Stimulated activated CD8-positive, alpha-beta memory T cell treated with anti-CD3 and anti-CD28 coated beads, Interleukin-7, amount 100 ng/mL, for 48 hours (primary cell): ENCODE measurements at regions not wholly inside any gene's neighbourhood (a gene's known extent, or its start where the extent isn't known, plus 50 kb on each side); places are given as distances from the start of the nearest gene placed in this dataset.

Source experiments
- DNase-seq, 2 donors: peaks; one replicate each; pipeline ENCODE4 v3.0.0-alpha.2; 2020; ENCODE audit warnings: low read depth in 1 of 2; ENCODE audit errors: extremely low read depth in 1 of 2

DNA sequence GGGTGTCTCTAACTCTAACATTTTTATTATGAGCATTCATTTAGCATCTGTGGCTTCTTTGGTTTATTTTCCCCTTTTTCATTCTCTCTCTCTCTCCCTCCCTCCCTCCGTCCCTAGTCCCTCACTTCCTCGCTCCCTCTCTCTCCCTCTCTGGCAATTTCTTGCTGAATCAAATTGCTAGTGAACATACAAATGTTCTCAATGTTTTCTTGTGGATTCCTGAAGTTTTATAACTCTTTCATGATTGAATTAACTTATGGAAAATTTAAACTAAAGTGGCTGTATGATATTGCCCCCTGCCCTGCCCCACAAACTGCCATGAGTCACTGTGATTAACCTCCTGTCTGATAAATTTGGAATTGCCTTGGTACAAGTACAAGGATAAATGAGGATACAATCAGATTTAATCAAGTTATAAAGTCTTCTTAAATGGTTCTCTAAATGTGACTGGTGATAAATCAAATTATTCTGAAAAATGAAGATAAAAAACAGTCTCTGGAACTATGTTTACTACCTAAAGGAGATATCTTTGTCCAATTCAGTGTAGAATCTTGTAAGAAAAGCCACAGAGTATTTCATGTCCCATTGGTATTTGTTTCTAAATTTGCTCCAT lies 143.0 kb upstream of the PDGFD start:
- no peak for DNase-seq

GRCh38 chr11:104301776-104302175 lies 137.8 kb upstream of the PDGFD start:
- no peak for DNase-seq

DNA sequence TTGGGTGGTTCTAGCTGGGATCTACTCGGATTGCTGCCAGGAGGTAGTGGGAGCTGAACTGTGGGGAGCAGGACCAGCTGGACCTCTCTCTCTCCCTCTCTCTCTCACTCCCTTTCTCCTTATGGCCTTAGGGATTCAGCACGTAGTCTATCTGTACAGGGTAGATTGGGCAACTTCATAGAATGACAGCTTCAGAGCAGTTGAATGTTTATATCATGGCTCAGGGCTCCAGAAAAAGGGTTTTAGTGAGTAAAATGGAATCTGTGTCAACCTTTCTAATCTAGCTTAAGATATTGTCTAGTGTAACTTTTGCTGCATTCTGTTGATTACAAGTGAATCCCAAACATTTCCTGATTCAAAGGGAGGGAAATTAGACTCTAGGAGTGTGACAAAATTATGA lies 127.7 kb upstream of the PDGFD start:
- no peak for DNase-seq

DNA sequence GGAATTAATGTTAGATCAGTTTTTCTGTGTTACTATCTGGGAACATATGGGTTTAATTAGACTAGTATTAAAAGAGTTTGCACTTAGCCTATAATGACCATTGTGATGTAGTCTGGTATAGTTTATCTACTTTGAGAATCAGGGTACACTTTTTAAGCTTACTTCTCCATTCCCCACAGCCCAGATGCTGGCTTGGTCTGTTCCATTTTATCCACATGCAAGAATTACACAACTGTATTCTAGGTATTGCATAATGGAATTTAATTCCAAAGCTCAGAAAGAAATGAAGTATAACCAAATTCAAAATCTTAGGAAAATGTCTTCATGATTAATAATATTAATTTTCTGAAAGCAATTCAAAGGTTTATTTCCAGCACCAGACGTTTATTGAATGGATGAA lies 122.2 kb upstream of the PDGFD start:
- DNase-seq: no peak

GRCh38 chr11:104279587-104279986 lies 115.6 kb upstream of the PDGFD start:
- no peak for DNase-seq

DNA sequence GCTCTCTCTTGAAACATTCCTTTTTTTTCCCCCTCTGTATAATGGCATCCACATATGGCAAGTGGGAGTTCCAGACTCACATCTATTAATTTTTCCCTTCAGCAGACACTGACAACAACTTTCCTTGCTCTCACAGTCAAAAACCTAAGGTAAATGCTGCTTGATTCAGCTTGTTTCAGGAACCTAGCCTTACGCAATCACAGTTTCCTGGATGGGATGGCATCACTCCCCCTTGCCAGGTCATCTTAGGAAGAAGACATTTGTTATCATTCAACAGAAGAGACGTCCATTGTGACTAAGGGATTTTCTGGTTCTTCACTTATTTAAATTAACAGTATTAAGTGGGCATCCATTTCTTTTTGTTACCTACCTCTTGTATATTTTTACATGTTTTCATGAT lies 112.0 kb upstream of the PDGFD start:
- DNase-seq: no peak

GRCh38 chr11:104260456-104260855 lies 96.5 kb upstream of the PDGFD start:
- no peak for DNase-seq

DNA sequence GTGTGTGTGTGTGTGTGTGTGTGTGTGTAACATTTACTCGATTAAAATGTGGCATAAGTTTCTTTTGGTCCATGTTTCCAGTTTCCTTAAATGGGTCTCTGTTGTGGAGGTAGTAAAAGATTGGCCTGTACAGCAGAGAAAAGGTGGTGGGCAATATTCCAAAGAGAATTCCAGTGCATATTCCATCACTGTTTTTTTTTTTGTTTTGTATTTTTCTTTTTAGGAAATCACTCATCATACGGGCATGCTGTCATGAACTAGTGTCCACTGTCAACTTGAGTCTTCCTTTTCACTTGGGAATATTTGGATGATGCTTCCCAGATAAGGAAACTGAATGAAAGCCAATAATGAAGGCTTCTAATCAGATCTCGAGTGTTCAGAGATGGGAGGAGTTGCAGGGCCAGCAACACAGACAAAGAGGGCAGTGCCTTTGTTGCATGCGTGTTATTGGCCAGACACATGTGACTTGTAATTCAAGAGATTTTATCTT lies 95.2 kb upstream of the PDGFD start:
- no peak for DNase-seq

DNA sequence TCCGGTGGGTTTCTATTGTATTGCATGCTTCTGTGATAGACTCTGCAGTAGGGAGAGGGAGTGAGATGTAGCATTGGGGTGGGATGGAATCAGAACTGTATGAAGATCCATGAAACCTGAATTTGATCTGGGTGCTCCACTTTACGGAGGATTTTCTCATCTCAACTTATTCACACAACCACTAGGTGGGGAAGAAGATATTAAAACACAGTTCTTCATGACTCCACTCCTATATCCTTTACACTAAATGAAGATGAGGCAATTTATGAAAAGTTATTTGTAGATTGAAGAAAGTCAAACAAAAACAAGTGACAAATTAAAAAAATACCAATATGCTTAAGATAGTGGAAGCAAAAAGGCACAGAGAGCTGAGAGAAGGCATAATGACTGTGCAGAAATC lies 92.6 kb upstream of the PDGFD start:
- no peak for DNase-seq

DNA sequence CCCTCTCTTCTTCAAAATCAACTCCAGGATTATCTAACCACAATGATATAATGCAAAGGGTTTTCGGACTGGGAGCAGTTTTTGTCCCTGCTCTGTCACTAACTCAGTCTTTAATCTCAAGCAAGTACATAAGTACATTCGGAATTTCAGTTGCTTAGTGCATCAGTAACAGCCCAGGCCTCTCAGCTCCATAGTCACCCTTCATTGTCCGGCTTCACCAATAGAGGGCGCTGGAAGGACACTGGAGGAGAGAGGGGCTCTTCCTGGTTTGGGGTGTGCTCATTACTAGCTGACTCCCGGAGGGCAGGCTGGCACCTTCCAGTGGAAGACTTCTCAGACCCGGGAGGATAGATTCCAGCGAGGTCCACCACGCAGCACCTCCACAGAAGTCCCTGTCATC lies 90.4 kb upstream of the PDGFD start:
- peak in 1 of 2 donors; percentile 10 for DNase-seq

DNA sequence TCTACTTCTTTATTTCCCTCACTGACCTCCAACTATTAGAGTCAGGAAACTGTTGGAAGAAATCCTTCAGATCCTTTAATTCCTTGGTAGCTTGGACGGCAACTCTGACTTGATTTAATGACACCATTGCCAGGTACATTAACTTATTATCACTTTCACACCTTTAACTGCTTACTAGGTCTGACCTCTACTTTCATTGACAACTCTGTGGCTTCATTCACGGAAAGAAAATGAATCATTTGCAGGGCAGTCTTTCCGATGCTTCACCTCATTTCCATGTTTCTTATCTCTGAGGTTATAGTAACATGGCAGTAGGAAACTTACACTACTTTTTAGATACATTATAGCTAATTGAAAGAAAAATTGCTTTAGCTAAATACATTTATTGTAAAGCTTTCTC lies 82.6 kb upstream of the PDGFD start:
- no peak for DNase-seq

GRCh38 chr11:104238916-104239315 lies 75.0 kb upstream of the PDGFD start:
- no peak for DNase-seq

DNA sequence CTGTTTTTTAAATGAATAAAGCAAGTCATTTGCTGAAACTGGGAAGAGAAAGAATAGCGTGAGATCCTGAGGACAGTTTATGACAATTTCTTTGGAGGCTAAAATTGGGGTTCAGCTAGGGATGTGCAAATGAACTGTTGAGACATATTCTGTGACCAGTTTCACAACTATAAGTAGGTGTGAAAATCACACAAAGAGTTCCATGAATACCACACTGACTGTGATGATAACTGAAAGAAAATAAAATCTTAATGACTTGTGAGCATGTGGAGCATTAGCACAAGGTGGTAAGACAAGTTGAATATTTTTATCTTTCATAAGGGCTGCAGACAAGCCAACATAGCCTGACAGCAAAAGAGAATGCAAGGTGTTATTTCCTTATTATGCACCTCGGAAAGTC lies 61.1 kb upstream of the PDGFD start:
- no peak for DNase-seq

DNA sequence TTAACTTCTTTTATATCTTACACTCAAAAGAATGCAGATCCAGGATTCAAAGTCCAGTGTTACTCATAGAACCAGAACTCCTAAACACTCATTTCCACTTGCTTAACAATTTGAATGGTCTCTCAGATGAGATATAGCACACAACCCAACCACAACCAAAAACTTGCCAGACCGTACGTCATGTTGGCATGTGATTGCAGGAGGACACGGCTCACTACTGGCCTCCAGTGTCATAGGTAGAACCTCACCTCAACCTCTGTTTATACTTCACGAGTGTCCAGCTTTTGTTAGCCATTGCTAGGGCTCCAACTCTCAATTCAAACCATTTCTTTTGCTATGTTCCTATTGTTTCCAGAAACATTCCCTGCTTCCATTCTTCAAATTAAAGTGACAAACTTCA lies 58.5 kb upstream of the PDGFD start:
- DNase-seq: no peak

GRCh38 chr11:104221455-104221854 lies 57.5 kb upstream of the PDGFD start:
- no peak for DNase-seq

DNA sequence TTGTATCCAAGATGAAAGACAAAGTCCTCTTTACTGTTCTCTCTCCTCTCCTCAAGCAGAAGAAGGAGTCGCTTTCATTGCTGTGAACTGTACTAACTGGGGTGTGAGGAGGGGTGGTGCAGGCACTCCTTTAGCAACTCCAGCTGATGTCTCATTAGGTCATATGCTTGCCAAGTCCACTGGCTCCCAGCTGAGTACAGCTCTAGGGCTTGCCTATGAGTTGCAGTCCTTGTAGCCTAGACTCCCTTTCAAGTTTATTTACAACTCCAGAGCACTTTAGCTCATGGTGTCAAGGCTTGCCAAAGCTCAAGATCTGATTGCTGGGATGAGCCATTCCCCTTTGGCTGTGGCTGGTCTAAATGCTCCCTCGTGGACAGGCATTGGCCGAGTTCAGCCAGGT lies 55.1 kb upstream of the PDGFD start:
- DNase-seq: no peak

DNA sequence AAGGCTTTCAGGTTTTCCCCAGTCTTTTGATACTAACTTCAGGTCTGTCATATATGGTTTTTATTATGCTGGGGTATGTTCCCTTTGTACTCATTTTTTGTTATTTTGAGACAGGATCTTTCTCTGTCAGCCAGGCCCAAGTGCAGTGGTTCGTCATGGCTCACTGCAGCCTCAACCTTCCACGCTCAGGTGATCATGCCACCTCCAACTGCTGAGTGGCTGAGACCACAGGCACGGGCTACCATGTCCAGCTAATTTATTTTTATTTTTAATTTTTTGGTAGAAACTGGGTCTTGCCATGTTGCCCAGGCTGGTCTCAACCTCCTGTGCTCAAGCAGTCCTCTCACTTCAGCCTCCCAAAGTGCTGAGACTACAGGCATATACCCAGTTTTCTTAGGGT lies 50.6 kb upstream of the PDGFD start:
- DNase-seq: no peak
